GM21381 (cell line): ENCODE measurements at regions not wholly inside any gene's neighbourhood (a gene's known extent, or its start where the extent isn't known, plus 50 kb on each side); places are given as distances from the start of the nearest gene placed in this dataset.

Experiments
- ATAC-seq: cut with Tn5 transposase; IDR thresholded peaks from one replicate; pipeline ENCODE4 v1.9.1; 2021; ENCODE audit warnings: mild to moderate bottlenecking, moderate library complexity; ENCODE audit not compliant: unreplicated experiment

DNA sequence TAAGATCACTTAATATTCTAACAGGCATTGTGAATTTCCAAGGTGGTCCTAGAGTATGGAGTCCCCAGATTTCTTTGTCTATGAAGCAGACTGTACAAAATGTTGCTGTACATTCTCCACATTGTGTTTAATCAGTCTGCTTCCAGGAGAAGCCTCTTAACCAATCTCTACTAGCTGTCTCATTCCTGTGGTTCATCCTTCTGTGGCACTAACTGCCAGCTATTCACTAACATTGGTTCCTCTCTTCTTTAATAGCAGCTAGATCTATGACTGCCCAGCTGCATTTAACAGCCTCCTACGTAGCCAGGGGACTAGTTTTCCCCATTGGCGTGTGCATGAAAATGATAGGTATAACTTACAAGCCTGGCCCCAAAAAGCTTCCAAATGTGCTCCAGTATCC lies 395.4 kb downstream of the SAMD5 start:
- ATAC-seq, result no peak

DNA sequence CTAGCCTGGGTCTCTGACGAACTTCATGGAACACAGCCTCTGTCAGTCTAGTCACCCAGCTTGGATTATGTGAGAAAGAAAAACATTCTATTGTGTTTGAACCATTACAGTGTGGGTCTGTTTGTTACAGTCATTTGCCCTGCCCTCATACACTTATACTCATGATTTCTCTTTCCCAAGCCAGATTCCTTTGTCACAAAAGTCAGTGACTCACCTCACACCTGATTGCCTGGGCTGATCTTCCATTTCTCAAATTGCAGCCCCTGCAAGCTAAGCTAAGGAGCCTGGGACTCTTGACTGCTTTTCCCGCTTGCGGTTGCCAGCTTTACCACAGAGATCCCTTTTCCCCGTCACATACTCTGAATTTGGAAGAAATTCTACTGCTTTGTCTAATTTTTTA lies 395.9 kb downstream of the SAMD5 start:
- no peak for ATAC-seq

DNA sequence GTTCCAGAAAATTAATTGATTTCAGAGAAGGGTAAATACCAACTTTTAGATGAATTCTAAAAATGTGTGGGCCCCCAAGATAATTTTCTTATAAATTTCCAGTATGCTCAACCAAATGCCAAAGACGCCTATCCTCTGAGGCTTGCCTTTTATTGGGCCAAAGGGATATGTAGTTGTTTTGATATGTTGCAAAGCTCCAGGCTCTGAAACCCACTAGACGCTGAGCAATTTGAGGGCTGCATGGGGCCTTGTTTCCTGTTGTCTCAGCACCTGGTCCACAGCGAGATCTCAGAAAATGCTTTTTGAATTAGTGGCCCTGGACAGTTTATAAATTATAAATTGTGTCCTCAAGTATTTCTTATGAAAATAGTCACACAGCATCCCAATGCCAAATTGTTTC lies 397.2 kb downstream of the SAMD5 start:
- ATAC-seq, result no peak

DNA sequence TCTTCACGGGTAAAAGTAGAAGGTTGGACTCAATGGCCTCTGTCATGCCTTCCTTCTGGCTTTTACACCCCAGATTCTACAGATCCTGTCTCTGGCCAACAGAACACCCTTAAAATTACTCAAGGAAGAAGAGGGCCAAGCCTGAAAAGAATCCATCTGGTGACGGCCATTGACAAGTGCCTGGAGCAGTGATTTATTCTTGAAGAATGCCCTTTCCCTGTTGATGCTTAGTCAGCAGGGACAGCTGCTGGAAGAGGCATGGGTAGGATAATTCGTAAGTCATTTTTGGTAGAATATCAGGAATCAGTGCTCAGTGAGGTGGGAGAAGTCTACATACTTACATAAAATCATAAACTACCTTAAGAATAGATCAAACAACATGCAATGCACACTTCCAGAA lies 397.9 kb downstream of the SAMD5 start:
- ATAC-seq, result no peak

DNA sequence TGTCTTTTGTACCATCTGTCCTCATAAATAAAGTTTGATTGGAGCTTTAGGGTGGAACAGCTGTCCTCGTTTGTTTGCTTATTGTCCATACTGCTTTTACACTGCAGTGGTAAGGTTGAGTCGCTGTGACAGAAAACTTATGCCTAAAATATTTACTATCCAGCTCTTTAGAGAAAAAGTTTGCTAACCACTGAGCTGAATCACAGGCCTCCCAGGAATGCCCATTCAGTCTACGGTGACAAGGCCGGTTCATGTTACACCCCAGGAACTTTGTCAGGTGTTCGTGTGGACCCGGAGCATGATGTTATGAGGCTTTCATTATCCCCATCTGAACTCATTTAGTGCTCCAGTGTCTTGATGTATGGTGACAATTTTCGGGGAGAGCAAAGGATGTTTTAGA lies 401.1 kb downstream of the SAMD5 start:
- no peak for ATAC-seq

DNA sequence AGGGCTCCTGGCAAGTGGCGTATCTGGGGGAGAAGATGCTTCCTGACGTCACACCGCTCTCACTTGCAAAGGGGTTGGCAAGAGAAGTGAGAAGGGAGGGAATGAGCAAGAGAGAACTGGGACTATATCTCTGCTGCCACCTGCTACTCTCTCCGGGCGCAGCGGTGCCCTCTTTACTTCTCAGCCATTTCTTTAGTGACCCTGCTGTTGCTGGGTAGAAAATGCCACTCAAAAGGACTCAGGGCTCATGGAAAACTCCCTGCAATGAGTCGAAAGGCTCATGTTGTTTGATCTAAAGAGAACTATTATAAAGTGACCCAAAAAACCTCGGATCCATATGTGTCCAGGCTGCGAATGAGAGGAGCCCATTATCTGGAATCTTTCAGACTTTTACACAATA lies 401.8 kb downstream of the SAMD5 start:
- no peak for ATAC-seq

DNA sequence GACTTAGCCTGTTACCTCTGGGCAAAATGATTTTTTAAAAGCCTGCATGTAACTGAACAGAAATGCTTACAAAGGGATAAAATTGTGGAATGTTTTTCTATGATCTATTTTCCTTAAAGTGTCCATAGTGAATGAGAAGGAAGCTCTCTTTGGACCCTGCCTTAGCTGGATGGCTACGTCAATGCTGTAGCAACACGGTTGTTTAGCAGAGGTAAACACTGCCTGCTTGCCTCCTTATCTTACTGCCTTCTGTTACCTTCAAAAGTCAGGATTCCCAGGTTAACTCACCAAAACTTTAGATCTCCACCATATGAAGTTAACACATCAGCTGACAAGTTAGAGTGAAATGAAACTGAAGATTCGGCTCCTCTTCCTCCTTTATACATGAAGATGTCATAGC lies 402.6 kb downstream of the SAMD5 start:
- no peak for ATAC-seq

DNA sequence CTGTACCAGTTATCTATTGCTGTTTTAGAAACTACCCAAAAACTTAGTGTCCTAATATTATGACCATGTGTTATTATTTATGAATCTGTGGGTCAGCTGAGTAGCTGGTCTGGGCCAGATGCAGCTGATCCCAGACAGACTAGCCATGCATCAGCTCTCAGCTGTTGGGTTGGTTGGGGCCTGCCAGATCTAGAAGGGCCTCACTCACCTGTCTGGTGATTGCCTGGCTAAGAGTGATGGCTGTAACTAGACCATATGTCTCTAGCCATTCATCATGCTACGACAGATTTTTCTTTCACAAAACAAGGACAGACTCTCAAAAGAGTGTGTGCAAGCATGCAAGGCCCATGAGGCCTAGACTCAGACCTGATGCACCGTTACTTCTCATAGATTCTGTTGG lies 403.2 kb downstream of the SAMD5 start:
- ATAC-seq, result no peak

DNA sequence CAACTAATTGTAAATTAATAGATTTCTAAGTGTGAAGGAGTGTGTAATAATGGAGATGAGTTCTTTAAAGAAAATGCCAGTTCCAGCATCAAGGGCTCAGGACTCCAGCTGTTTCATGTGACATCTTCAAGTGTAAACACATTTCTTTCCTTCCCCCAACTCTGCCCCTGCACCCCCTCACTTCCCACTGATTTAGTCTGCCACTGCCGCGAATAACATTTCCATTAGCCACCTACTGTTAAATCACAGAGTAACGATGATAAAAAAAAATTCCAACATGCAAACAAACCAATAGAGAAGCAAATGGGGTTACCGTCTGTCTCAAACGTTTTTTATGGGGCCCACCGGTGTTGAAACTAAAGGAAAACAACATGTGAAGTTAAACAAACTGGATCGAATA lies 414.3 kb downstream of the SAMD5 start:
- no peak for ATAC-seq

DNA sequence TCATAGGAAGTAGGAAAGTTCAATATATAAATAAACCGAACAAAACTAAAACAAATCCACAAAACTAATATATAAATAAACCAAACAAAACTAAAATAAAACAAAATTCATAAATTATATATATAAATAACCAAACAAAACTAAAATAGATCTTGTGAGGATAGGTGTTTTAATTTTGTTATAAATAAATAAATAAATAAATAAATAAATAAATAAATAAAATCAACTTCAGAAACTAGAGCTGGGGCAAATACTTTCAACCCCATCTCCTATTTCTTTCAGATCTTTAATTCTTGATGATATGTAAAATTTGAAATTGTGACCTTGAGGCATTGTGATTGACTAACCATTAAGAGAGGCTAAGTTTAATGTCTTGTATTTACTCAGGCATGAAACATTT lies 416.1 kb downstream of the SAMD5 start:
- ATAC-seq, result no peak

DNA sequence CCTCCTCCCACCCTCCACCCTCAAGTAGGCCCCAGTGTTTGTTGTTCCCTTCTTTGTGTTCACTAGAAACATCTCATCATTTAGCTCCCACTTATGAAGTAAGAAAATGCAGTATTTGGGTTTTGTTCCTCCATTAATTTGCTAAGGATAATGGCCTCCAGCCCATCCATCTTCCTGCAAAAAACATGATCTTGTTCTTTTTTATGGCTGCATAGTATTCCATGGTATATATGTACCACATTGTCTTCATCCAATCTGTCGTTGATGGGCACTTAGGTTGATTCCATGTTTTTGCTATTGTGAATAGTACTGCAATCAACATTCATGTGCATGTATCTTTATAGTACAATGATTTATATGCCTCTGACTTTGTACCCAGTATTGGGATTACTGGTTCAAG lies 416.8 kb upstream of the SASH1 start:
- no peak for ATAC-seq

DNA sequence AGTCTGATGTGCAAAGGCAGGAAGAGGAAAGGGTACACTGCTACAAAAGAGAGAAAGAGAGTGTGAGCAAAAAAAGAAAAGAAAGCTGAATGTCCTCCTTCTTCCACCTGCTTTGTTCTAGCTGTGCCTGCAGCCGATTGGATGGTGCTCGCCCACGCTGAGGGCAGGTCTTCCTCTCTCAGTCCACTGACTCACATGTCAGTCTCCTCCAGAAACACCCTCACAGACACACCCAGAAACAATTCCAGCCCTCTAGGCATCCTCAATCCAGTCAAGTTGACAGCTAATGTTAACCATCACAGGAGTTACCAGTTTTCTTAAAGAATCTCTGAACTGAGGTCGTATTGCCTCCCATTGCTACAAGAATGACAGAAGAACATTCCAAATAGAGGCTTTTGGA lies 411.9 kb upstream of the SASH1 start:
- no peak for ATAC-seq

DNA sequence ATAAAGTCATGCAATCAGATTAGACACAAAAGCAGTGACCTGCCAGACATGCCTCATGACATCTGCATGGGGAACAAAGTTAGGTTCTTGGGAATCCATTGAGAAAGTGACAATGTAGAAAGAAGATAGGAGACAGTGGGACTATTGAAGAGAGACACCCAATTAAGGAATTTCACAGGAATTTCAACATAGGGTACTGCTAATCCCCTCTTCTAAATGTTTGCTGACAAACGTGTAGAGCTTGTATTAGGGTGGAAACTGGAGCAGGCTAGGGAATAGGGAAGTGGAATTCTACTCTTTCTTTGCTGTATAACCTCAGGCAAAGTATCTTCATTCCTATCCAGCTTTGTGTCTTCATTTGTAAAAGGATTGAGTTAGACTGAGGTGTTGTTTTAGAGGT lies 409.4 kb upstream of the SASH1 start:
- no peak for ATAC-seq

DNA sequence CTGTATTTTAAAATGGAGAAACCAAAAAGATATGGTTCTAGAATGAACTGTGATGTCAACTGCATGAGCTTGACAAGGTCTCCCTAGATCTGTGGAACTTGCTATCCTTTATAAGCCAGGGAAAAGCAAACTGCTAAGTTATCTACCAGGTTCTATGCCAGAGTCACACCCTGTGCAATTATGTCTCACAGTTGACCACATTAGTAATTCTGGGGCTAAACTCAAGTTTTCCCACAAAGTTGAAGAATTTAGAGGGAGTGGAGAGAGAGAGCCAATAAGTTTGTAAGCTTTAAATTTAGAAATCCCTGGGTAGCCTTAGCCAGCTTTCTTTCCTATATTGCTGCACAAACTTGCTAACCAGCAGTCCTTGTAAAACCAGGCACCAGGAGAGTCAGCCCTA lies 407.0 kb upstream of the SASH1 start:
- ATAC-seq, result no peak

DNA sequence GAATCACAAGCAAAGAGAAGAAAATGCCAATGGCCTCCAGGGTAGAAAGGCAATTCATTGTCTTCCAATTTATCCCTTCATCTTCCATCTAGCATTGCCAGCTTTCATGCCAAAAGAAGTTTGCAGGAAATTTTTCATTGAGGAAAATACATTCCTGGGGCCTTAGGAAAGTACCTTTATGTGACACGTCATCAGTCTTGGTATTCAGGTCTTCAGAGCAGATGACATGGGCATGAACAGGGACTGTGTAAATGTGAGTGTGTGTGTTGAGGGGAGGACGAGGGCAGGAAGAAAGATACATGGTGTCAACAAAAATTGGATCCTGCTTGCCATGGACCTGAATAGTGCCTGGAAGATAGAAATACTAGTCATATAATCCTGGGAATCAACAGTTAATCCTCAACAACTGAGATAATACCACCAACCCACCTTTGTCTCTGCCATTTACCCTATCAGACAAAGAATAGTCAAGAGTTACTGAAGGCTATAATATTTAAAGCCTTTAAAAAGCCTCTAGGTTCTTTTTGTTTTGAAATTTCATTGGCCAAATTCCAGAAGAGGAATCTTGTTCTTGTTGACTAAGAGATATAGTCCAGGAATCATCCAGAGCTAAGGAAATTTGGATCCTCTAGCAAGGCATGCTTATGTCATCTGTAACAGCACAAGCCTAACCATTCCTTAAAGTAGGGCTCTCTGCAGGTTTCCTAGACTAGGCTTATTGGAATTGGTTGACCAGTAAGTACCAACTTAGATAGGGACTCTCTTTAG lies 405.8 kb upstream of the SASH1 start:
- ATAC-seq, result no peak

DNA sequence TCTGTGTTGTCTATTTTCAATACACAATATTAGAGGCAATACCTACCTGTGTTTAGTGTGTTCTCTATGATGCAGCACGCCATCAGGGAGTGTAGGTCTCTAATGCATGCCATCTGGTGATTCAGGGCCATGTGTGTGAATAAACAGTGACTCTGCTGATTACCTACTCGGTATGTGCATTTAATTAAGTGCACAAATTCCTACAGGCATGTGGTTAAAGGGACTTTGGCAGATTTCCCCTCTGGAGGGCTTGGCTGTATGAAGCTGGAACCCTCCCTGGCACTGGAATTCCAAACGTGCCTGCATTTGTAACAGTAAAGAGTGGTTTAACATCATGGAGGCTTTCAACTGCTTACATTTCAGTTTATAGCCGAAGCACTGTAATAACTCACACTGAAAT lies 401.5 kb upstream of the SASH1 start:
- no peak for ATAC-seq

DNA sequence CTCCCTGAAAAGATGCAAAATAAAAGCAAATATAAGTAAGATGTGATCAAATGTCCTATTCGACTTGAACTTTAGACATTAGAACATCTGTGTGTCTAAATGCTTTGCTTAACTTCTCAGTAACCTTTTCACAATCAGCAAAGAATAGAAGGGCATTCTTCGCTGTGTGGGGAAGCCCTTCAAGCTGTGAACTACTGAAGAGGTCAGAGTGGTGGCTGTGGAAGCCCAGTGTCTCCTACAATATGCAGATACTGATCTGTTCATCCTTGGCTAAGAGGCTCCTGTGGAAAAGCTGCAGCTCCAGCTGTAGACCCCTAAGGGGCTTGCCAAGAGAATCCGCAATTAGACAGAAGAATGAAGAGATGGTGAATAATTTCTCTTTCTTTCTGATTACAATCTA lies 400.3 kb upstream of the SASH1 start:
- ATAC-seq, result no peak

DNA sequence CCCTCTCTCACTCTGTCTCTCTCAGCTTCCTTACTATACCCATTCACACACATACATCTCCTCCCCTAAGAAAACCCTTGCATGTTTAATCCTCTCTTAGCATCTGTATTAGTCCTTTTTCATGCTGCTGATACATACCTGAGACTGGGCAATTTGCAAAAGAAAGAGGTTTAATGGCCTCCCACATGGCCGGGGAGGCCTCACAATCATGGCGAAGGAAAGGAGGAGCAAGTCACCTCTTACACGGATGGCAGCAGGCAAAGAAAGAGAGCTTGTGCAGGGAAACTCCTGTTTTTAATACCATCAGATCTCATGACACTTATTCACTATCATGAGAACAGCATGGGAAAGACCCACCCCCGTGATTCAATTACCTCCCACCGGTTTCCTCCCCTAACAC lies 398.5 kb upstream of the SASH1 start:
- no peak for ATAC-seq

DNA sequence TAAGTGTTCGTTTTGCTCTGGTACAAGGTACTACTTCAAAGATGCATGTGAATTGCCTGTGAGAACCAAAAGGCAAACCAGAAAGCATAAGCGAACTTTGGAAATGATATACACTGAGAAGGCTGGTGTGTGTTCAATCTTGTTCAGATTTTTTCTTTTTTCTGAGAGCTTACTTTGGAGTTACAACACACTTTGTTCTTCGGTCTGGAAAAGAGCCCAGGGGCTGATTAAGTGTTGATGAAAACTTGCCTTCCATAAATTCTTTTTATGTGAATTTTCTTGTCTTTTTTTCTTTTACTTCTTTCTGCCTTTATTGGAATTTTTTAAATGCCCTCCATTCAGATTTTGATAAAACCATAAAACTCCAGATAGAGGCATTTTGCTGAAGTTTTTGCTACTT lies 395.1 kb upstream of the SASH1 start:
- no peak for ATAC-seq

DNA sequence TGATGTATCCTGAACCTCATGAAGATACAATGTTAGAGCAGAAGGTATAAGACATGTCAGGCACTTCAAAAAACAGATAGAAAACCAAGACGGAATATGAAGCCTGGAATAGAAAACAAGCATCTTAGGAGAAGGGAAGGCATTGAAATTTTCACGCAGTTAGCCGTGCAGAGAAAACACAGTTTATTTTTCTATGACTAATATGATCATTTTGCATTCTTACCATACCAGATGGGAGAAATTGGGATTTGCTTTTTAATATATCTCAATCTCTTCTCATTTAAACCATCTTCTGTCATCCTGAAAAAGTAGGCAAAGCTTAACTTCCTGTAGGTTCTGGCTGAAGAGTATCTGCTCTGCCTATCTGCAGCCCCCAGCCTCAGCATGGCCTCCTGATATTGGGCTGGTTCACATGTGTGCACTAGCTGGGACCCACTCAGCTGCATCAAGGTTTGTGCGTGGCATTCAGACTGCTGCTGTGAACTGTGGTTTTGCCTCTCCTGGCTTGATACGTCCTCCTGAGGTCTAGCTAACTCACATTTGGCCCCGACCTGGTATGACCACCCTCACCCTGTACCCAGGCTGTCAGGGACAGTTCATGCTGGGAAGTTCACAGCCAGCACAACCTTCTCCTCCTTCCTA lies 392.5 kb upstream of the SASH1 start:
- ATAC-seq, result no peak

DNA sequence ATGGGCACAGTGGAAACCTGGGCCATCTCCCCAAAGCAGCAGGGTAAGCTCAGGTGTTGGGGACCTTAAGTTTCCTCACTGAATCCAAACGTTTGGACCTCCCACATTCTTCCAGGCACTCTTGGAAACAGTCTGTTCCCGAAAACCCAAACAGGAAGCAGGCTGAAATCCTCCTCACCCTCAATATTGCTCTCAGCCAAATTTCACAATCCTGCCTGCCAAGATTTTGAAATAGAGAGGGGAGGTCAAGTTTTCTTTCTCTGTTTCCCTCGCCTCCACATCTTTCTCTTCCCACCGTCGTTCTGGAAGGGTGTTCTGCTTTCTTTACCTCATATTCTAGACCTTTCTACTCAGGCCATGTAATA lies 392.0 kb upstream of the SASH1 start:
- ATAC-seq, result no peak

DNA sequence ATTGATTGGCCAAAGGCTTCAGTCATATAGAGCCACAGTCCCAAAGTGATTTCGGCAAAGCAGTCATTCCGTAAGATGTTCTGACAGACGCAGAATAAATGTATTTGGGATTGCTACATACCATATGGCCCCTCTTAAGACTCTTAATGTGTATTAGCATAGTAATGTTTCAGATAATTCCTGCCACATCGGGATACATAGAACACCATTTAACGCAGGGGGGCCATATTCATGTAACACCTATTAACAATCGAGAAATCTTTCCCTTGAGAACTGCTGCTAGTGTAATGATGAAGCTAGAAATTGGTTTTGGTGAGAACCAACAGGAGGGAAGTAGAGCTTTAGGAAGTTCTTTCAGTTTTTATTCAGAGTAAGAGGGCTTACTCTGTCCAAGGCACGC lies 390.9 kb upstream of the SASH1 start:
- ATAC-seq, result no peak

DNA sequence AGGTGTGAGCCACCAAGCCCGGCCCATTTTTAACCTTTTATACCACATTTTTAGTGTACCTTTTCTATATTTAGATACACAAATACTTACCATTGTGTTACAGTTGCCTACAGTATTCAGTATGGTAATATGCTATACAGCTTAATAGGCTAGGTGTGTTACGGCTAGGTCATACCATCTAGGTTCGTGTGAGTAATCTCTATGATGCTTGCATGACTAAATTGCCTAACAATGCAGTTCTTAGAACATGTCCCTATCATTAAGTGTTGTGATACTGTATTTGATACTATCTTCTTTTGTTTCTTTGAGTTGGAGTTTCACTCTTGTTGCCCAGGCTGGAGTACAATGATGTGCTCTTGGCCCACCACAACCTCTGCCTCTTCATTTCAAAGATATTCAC lies 387.7 kb upstream of the SASH1 start:
- no peak for ATAC-seq
